ENCODE measurements at regions not wholly inside any gene's neighbourhood (a gene's known extent, or its start where the extent isn't known, plus 50 kb on each side); places are given as distances from the start of the nearest gene placed in this dataset.

DNA sequence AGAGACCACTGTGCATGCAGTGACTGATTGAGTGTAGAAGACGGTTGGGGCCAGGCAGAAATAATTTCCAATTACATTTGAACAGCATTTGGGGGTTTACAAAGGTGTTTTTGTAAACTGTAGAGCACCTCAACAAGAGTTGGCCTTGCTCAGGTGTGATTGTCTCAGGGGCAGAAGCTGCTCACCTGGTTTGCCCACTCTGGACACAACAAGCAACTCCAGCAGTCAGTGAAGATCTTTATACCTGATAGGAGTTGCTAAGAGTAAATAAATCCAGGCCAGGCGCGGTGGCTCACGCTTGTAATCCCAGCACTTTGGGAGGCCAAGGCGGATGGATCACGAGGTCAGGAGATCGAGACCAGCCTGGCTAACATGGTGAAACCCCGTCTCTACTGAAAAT, 221.3 kb downstream of the RAB28 start:
- TF ChIP-seq CBX3 (IDR thresholded peaks at IDR 0.05; ENCODE audit: low read depth) (no peak), YY1 (IDR thresholded peaks at IDR 0.05; ENCODE audit: extremely low read depth, insufficient replicate concordance, low read depth, low read length) (no peak), RAD21 (IDR thresholded peaks at IDR 0.05; ENCODE audit: low read depth) (no peak)
